ENCODE measurements at regions not wholly inside any gene's neighbourhood (a gene's known extent, or its start where the extent isn't known, plus 50 kb on each side); places are given as distances from the start of the nearest gene placed in this dataset.

DNA sequence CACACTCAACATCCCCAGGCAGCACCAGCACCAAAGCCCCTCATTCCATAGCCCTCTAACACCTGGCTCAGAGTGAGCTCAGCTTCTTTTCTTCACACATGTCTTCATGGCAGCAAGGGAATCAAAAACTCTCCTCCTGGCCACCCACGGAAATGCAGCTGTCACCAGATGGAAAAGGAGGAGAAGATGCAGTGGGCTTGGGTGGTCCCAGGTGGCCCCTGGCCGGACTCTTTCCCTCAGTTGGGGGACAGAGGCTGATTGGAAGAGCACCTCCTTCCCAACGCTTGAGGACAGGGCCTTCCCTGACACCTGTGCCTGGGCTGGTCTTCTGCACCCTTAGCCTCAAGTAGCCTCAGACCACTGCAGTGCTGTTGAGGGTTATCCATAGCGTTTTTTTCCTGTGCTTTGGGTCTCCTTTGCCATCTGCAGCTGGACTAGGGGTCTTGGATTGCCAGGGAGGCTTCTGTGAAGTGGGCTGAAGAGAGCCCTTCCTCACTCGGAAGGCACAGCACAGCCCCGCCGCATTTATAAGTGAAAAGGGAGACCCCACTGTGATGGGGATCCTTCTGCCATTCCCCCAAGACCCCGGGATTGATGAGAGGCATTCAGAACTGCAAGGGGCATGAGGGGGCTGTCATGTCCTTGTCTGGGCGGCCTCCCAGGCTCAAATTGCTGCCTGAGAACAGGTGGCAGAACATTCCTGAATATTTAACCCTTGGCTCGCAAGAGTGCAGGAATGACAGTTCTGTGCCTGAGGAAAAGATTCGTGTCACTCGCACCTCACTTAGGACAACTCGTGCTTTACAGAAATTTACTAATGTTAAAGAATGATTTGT, 200.0 kb downstream of the AUH start:
- no peak for DNase-seq

DNA sequence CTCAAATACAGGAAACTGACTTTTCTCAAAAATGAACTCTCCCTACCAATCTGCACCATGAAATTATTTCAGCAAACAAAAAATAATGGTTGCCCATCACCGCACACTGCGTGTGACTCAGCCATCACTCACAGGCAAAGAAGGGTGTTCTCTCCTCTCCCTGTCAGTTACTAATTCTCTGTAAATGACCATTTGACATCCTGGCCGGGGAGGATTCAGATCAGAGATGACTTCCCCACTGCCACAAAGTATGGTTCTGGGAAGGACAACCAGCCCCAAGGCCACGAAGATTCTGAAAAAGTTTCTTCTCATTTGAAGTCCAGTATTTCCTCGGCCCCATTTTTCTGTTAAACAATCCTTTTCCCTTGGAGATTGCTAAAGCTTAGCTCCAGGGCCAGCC, 199.4 kb downstream of the AUH start:
- no peak for DNase-seq

DNA sequence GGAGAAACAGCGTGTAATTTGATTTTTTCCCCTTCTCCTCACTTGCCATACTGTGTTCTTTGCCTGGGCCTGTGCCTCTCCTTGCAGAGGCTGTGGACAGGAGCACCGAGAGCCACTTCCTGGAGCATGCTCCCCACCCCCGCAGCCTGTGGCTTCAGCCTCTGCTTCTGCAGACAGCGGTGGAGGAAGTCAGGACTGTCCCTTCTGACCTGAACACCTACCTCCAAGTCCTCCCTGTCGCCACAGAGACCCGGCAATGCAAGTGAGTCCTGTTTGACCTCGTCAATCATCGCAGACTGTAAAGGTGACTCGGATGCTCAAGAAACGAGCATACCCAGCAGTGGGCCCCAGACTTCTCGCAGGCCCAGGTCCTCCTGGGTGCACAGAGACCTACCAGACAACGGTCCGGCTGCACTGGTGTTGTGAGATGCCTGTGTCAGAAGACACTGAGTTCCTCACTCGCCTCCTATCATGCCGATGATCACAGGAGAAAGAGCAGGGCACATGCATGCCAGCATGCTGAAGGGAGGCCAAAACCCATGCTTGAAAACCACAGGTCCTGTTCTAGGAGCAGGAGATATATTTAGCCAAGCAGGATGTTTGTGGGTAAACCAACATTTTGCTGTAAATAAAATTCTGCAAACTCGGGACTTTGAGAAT, 198.8 kb downstream of the AUH start:
- DNase-seq: no peak

DNA sequence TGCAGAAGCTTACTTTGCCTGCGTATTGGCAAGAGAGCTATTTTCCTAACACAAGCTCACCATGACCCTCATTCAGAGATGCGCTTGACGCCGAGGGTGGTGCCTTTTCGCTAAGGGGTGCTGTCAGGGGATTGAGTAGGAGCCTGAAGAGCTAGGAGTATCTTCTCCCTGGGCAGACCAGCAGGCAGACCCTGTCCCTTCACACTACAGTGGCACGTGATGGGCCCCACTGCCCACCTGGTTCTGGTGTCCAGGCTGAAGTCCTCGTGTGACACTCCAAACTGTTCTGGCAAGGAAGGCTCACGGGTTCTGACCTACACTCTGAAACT, 198.3 kb downstream of the AUH start:
- DNase-seq: no peak

DNA sequence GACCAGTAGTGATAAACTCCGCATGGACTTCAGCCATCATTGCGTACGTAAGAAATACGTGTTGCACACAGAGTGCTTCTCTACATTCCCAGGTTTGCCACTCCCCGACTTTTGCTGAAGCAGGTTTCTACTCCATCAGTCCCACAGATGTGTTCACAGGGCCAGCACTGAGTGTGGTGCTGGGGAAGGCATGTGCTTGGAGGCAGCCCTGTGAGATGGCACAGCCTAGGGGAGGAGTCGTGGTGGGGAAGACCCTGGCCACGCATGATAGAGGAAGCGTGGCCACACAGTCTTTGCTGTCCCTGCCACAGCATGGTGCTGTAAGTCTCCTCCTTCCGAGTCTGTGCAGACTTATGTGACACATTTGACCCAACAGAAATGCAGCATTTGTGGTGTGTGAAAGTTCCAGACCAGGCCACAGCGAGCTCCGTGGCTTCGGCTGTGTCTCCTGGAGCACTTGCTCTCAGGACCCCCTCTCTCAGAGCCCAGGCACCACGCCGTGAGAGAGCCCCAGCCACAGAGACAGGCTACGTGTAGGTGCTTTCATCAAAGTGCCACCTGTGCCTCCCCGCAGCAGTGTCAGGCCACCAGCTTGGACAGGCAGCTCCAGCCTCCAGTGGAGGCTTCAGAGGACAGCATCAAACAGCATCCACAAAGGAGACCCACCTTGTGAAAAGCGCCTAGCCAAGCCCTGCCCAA, 197.8 kb downstream of the AUH start:
- DNase-seq: no peak

All from NCI-H2081 treated with DMSO at 0.1 percent for 48 hours (cell line).